HG03097 (cell line): ENCODE measurements at regions not wholly inside any gene's neighbourhood (a gene's known extent, or its start where the extent isn't known, plus 50 kb on each side); places are given as distances from the start of the nearest gene placed in this dataset.
"Not testable (repeated sequence)": the region's sequence is repeated elsewhere in the genome, so short reads cannot be mapped to it uniquely, and the experiment has no call there.

ENCODE experiments used
- ATAC-seq: cut with Tn5 transposase; IDR thresholded peaks from one replicate; pipeline ENCODE4 v1.9.1; 2021; ENCODE audit not compliant: unreplicated experiment, low FRiP score

GRCh38 chr16:16925432-16925831 is 545.3 kb downstream of the XYLT1 start:
- no peak for ATAC-seq

- ATAC-seq = no peak
Observed at GRCh38 chr16:16928532-16929109, 542.1 kb downstream of the XYLT1 start.

- ATAC-seq = no peak
Observed at GRCh38 chr16:16930309-16931000, 540.3 kb downstream of the XYLT1 start.

GRCh38 chr16:16933861-16934260 is 536.9 kb downstream of the XYLT1 start:
- ATAC-seq = no peak

- no peak for ATAC-seq
Observed at GRCh38 chr16:16934660-16935059, 536.1 kb downstream of the XYLT1 start.

GRCh38 chr16:16935909-16936308 is 534.9 kb downstream of the XYLT1 start:
- ATAC-seq = not testable (repeated sequence)

- no peak for ATAC-seq
Observed at GRCh38 chr16:16937576-16937975, 533.2 kb downstream of the XYLT1 start.

- ATAC-seq = no peak
Observed at GRCh38 chr16:16938009-16938408, 532.8 kb downstream of the XYLT1 start.

GRCh38 chr16:16938980-16939379 is 531.8 kb downstream of the XYLT1 start:
- no peak for ATAC-seq

- ATAC-seq = no peak
Observed at GRCh38 chr16:16940351-16940750, 530.4 kb downstream of the XYLT1 start.

GRCh38 chr16:16942849-16943248 is 527.9 kb downstream of the XYLT1 start:
- not testable (repeated sequence) for ATAC-seq

- ATAC-seq = no peak
Observed at GRCh38 chr16:16945207-16945606, 525.6 kb downstream of the XYLT1 start.

- ATAC-seq = no peak
Observed at GRCh38 chr16:16956376-16956775, 514.4 kb downstream of the XYLT1 start.

- no peak for ATAC-seq
Observed at GRCh38 chr16:16960785-16961184, 510.0 kb downstream of the XYLT1 start.

GRCh38 chr16:16966439-16966838 is 504.3 kb downstream of the XYLT1 start:
- ATAC-seq = no peak

GRCh38 chr16:16971042-16971441 is 499.7 kb downstream of the XYLT1 start:
- ATAC-seq = no peak

- ATAC-seq = no peak
Observed at GRCh38 chr16:16972831-16973230, 497.9 kb downstream of the XYLT1 start.

GRCh38 chr16:16973707-16974591 is 496.8 kb downstream of the XYLT1 start:
- ATAC-seq = no peak

- no peak for ATAC-seq
Observed at GRCh38 chr16:16982614-16983013, 488.1 kb downstream of the XYLT1 start.

- ATAC-seq = no peak
Observed at GRCh38 chr16:16983582-16983981, 487.2 kb downstream of the XYLT1 start.

GRCh38 chr16:16984091-16984490 is 486.7 kb downstream of the XYLT1 start:
- not testable (repeated sequence) for ATAC-seq
